ENCODE measurements at regions not wholly inside any gene's neighbourhood (a gene's known extent, or its start where the extent isn't known, plus 50 kb on each side); places are given as distances from the start of the nearest gene placed in this dataset.

- Histone ChIP-seq H3K4me1 (ENCODE audit: control insufficient read depth, low read length) (no peaks in the 10 kb centered on the region), H3K4me3 (ENCODE audit: low read length) (no peak overlapping the region), H3K27ac (ENCODE audit: low read depth, low read length) (no peak overlapping the region), H3K79me2 (ENCODE audit: control insufficient read depth, low read length) (no peaks in the 10 kb centered on the region), H4K20me1 (ENCODE audit: control insufficient read depth, insufficient read depth, low read depth, low read length) (no peaks in the 10 kb centered on the region), H3K27me3 (ENCODE audit: control insufficient read depth, low read length) (no peaks in the 10 kb centered on the region), H3F3A (ENCODE audit: control insufficient read depth, insufficient read depth) (no peaks in the 10 kb centered on the region), H3K36me3 (ENCODE audit: control insufficient read depth, low read length) (no peaks in the 10 kb centered on the region), H3K9me3 (ENCODE audit: control insufficient read depth, insufficient read depth, low read length) (no peaks in the 10 kb centered on the region), H3K4me2 (ENCODE audit: low read length) (no peak overlapping the region), H3K9me2 (replicated peaks; ENCODE audit: control insufficient read depth, low read length) (no peaks in the 10 kb centered on the region)
- TF ChIP-seq EZH2phosphoT487 (IDR thresholded peaks at IDR 0.05; ENCODE audit: borderline replicate concordance, low read length) = no peak
- TF ChIP-seq CTCF (IDR thresholded peaks at IDR 0.05; ENCODE audit: low read depth, low read length, poor library complexity, severe bottlenecking) = no peak
Observed at GRCh38 chr14:87304404-87304803, 688.6 kb downstream of the GALC start.

- Histone ChIP-seq H3K4me1 (ENCODE audit: control insufficient read depth, low read length) (no peaks in the 10 kb centered on the region), H3K9me3 (ENCODE audit: control insufficient read depth, insufficient read depth, low read length) (no peaks in the 10 kb centered on the region), H3F3A (ENCODE audit: control insufficient read depth, insufficient read depth) (no peaks in the 10 kb centered on the region), H3K27ac (ENCODE audit: low read depth, low read length) (no peak overlapping the region), H3K9me2 (replicated peaks; ENCODE audit: control insufficient read depth, low read length) (no peaks in the 10 kb centered on the region), H3K79me2 (ENCODE audit: control insufficient read depth, low read length) (no peaks in the 10 kb centered on the region), H4K20me1 (ENCODE audit: control insufficient read depth, insufficient read depth, low read depth, low read length) (no peaks in the 10 kb centered on the region), H3K27me3 (ENCODE audit: control insufficient read depth, low read length) (no peaks in the 10 kb centered on the region), H3K36me3 (ENCODE audit: control insufficient read depth, low read length) (no peaks in the 10 kb centered on the region), H3K4me2 (ENCODE audit: low read length) (no peak overlapping the region), H3K4me3 (ENCODE audit: low read length) (no peak overlapping the region)
- no peak for TF ChIP-seq CTCF (IDR thresholded peaks at IDR 0.05; ENCODE audit: low read depth, low read length, poor library complexity, severe bottlenecking)
- no peak for TF ChIP-seq EZH2phosphoT487 (IDR thresholded peaks at IDR 0.05; ENCODE audit: borderline replicate concordance, low read length)
Observed at GRCh38 chr14:87286826-87287225, 706.2 kb downstream of the GALC start.

- no peaks in the 10 kb centered on the region for H3K79me2 ChIP-seq (ENCODE audit: control insufficient read depth, low read length)
- TF ChIP-seq CTCF (IDR thresholded peaks at IDR 0.05; ENCODE audit: low read depth, low read length, poor library complexity, severe bottlenecking) = no peak
- no peak for TF ChIP-seq EZH2phosphoT487 (IDR thresholded peaks at IDR 0.05; ENCODE audit: borderline replicate concordance, low read length)
- H3K9me3 ChIP-seq (ENCODE audit: control insufficient read depth, insufficient read depth, low read length) = no peaks in the 10 kb centered on the region
Observed at GRCh38 chr14:87286191-87286590, 706.8 kb downstream of the GALC start.

GRCh38 chr14:87285506-87285905 is 707.5 kb downstream of the GALC start:
- H3F3A ChIP-seq (ENCODE audit: control insufficient read depth, insufficient read depth) = no peaks in the 10 kb centered on the region
- no peaks in the 10 kb centered on the region for H3K4me1 ChIP-seq (ENCODE audit: control insufficient read depth, low read length)
- no peaks in the 10 kb centered on the region for H3K27me3 ChIP-seq (ENCODE audit: control insufficient read depth, low read length)
- H3K27ac ChIP-seq (ENCODE audit: low read depth, low read length) = no peak overlapping the region
- no peak for TF ChIP-seq CTCF (IDR thresholded peaks at IDR 0.05; ENCODE audit: low read depth, low read length, poor library complexity, severe bottlenecking)
- TF ChIP-seq EZH2phosphoT487 (IDR thresholded peaks at IDR 0.05; ENCODE audit: borderline replicate concordance, low read length) = no peak
- no peak overlapping the region for H3K4me2 ChIP-seq (ENCODE audit: low read length)
- H3K9me2 ChIP-seq (replicated peaks; ENCODE audit: control insufficient read depth, low read length) = no peaks in the 10 kb centered on the region
- H3K79me2 ChIP-seq (ENCODE audit: control insufficient read depth, low read length) = no peaks in the 10 kb centered on the region
- H4K20me1 ChIP-seq (ENCODE audit: control insufficient read depth, insufficient read depth, low read depth, low read length) = no peaks in the 10 kb centered on the region
- H3K36me3 ChIP-seq (ENCODE audit: control insufficient read depth, low read length) = no peaks in the 10 kb centered on the region
- no peaks in the 10 kb centered on the region for H3K9me3 ChIP-seq (ENCODE audit: control insufficient read depth, insufficient read depth, low read length)
- H3K4me3 ChIP-seq (ENCODE audit: low read length) = no peak overlapping the region

More at GRCh38 chr14:87286191-87286590, 706.8 kb downstream of the GALC start:
- Histone ChIP-seq H3K36me3 (ENCODE audit: control insufficient read depth, low read length) (no peaks in the 10 kb centered on the region), H3K9me2 (replicated peaks; ENCODE audit: control insufficient read depth, low read length) (no peaks in the 10 kb centered on the region), H3K27ac (ENCODE audit: low read depth, low read length) (no peak overlapping the region), H3K4me3 (ENCODE audit: low read length) (no peak overlapping the region), H3K27me3 (ENCODE audit: control insufficient read depth, low read length) (no peaks in the 10 kb centered on the region), H3F3A (ENCODE audit: control insufficient read depth, insufficient read depth) (no peaks in the 10 kb centered on the region), H3K4me1 (ENCODE audit: control insufficient read depth, low read length) (no peaks in the 10 kb centered on the region), H3K4me2 (ENCODE audit: low read length) (no peak overlapping the region), H4K20me1 (ENCODE audit: control insufficient read depth, insufficient read depth, low read depth, low read length) (no peaks in the 10 kb centered on the region)
